Breast epithelium (tissue), 3 donors: ENCODE measurements at regions not wholly inside any gene's neighbourhood (a gene's known extent, or its start where the extent isn't known, plus 50 kb on each side); places are given as distances from the start of the nearest gene placed in this dataset.

Experiments used
- POLR2A ChIP-seq: fragments of 450-650 bp; IDR thresholded peaks from one replicate; pipeline ENCODE4 v1.6.1; 2016; ENCODE audit warnings: antibody characterized with exemption, mild to moderate bottlenecking, moderate library complexity
- POLR2AphosphoS5 ChIP-seq, 3 donors: sonication (generic); formaldehyde crosslinking; IDR thresholded peaks; one replicate each; pipeline ENCODE4 v1.6.1; 2017; ENCODE audit warnings: antibody characterized with exemption in 3 of 3
- TF ChIP-seq, protein P1 (sequence below), 3 donors: fragments of 450-650 bp; IDR thresholded peaks; one replicate each; pipeline ENCODE4 v1.5.1; 2016 to 2017; ENCODE audit warnings: antibody characterized with exemption in 3 of 3, mild to moderate bottlenecking in 3 of 3, moderate library complexity in 3 of 3

DNA sequence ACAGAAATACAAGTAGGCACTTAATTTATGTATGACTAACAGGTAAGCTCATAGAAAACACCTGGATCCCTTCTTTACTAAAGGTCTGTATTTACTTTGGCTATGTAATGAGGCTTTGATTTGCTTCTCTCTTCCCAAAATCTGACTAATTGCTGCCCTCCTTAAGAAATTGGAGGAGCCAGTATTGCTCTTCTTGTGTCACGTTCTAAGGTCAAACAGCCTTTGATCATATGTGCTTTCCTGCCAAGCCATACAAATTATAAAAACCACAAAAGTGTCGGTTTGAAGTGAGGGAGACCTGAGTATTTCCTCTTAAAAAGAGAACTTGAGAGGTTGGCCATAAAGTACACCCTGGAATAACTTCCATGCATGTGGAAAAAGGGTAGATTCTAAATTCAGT, 112.1 kb upstream of the MB21D2 start:
- TF ChIP-seq POLR2AphosphoS5 (IDR thresholded peaks at IDR 0.05) (no peak), POLR2A (no peak)
- TF ChIP-seq, protein P1, sequence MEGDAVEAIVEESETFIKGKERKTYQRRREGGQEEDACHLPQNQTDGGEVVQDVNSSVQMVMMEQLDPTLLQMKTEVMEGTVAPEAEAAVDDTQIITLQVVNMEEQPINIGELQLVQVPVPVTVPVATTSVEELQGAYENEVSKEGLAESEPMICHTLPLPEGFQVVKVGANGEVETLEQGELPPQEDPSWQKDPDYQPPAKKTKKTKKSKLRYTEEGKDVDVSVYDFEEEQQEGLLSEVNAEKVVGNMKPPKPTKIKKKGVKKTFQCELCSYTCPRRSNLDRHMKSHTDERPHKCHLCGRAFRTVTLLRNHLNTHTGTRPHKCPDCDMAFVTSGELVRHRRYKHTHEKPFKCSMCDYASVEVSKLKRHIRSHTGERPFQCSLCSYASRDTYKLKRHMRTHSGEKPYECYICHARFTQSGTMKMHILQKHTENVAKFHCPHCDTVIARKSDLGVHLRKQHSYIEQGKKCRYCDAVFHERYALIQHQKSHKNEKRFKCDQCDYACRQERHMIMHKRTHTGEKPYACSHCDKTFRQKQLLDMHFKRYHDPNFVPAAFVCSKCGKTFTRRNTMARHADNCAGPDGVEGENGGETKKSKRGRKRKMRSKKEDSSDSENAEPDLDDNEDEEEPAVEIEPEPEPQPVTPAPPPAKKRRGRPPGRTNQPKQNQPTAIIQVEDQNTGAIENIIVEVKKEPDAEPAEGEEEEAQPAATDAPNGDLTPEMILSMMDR (IDR thresholded peaks at IDR 0.05): no peak
